Fibroblast of peridontal ligament (primary cell): ENCODE measurements at regions not wholly inside any gene's neighbourhood (a gene's known extent, or its start where the extent isn't known, plus 50 kb on each side); places are given as distances from the start of the nearest gene placed in this dataset.
A peak's percentile ranks its signal among the peaks of the same experiment; 100 is the strongest.

Source experiments
- DNase-seq: peaks from one replicate; pipeline ENCODE4 v3.0.0-alpha.2; 2010; ENCODE audit errors: extremely low read depth

GRCh38 chr18:73859837-73860397 is 287.7 kb downstream of the FBXO15 start:
- peak; percentile 9 for DNase-seq

GRCh38 chr18:73852789-73853549 is 294.7 kb downstream of the FBXO15 start:
- no peak for DNase-seq

- no peak for DNase-seq
These were observed 296.9 kb downstream of the FBXO15 start for GRCh38 chr18:73850782-73851181.

GRCh38 chr18:73848656-73849055 is 299.0 kb downstream of the FBXO15 start:
- peak; percentile 94 for DNase-seq

- DNase-seq, result no peak
These were observed 304.2 kb downstream of the FBXO15 start for GRCh38 chr18:73843455-73843854.

GRCh38 chr18:73842795-73843394 is 304.7 kb downstream of the FBXO15 start:
- DNase-seq, result peak; percentile 64

GRCh38 chr18:73841661-73842060 is 306.0 kb downstream of the FBXO15 start:
- no peak for DNase-seq

- no peak for DNase-seq
These were observed 307.2 kb downstream of the FBXO15 start for GRCh38 chr18:73840319-73840945.

GRCh38 chr18:73839441-73839840 is 308.2 kb downstream of the FBXO15 start:
- DNase-seq, result peak; percentile 40

- DNase-seq, result peak; percentile 19
These were observed 309.5 kb downstream of the FBXO15 start for GRCh38 chr18:73838107-73838506.

GRCh38 chr18:73835656-73836364 is 311.8 kb downstream of the FBXO15 start:
- DNase-seq, result no peak

- no peak for DNase-seq
These were observed 312.6 kb downstream of the FBXO15 start for GRCh38 chr18:73835039-73835438.

- no peak for DNase-seq
These were observed 315.9 kb downstream of the FBXO15 start for GRCh38 chr18:73831688-73832087.

GRCh38 chr18:73829146-73829545 is 318.5 kb downstream of the FBXO15 start:
- no peak for DNase-seq

GRCh38 chr18:73827801-73828200 is 319.8 kb downstream of the FBXO15 start:
- DNase-seq, result no peak

GRCh38 chr18:73826098-73826497 is 321.5 kb downstream of the FBXO15 start:
- DNase-seq, result peak; percentile 84

GRCh38 chr18:73824671-73825070 is 323.0 kb downstream of the FBXO15 start:
- peak; percentile 74 for DNase-seq

- DNase-seq, result no peak
These were observed 335.2 kb downstream of the FBXO15 start for GRCh38 chr18:73812423-73812822.

- no peak for DNase-seq
These were observed 340.0 kb downstream of the FBXO15 start for GRCh38 chr18:73807551-73808192.

GRCh38 chr18:73805991-73806390 is 341.6 kb downstream of the FBXO15 start:
- no peak for DNase-seq

GRCh38 chr18:73797419-73797818 is 350.2 kb downstream of the FBXO15 start:
- no peak for DNase-seq

- DNase-seq, result peak; percentile 42
These were observed 354.2 kb downstream of the FBXO15 start for GRCh38 chr18:73793386-73793785.
